ENCODE measurements at regions not wholly inside any gene's neighbourhood (a gene's known extent, or its start where the extent isn't known, plus 50 kb on each side); places are given as distances from the start of the nearest gene placed in this dataset.

- DNase-seq, result no peak
Observed at GRCh38 chr1:220356981-220357850, 85.0 kb upstream of the RAB3GAP2 start.

- no peak for DNase-seq
Observed at GRCh38 chr1:220353229-220354012, 81.2 kb upstream of the RAB3GAP2 start.

GRCh38 chr1:220348211-220348610 lies 76.0 kb upstream of the RAB3GAP2 start:
- DNase-seq, result no peak

- DNase-seq, result no peak
Observed at GRCh38 chr1:220347654-220348175, 75.5 kb upstream of the RAB3GAP2 start.

GRCh38 chr1:220344745-220345144 lies 72.5 kb upstream of the RAB3GAP2 start:
- DNase-seq, result no peak

GRCh38 chr1:220342853-220343252 lies 70.6 kb upstream of the RAB3GAP2 start:
- no peak for DNase-seq

GRCh38 chr1:220341126-220341525 lies 68.9 kb upstream of the RAB3GAP2 start:
- no peak for DNase-seq

- DNase-seq, result peak; percentile 5
Observed at GRCh38 chr1:220339581-220339980, 67.3 kb upstream of the RAB3GAP2 start.

- DNase-seq, result no peak
Observed at GRCh38 chr1:220338759-220339158, 66.5 kb upstream of the RAB3GAP2 start.

- no peak for DNase-seq
Observed at GRCh38 chr1:220336391-220337031, 64.3 kb upstream of the RAB3GAP2 start.

GRCh38 chr1:220335668-220336067 lies 63.4 kb upstream of the RAB3GAP2 start:
- no peak for DNase-seq

- DNase-seq, result no peak
Observed at GRCh38 chr1:220331318-220331717, 59.1 kb upstream of the RAB3GAP2 start.

- DNase-seq, result no peak
Observed at GRCh38 chr1:220330265-220330664, 58.0 kb upstream of the RAB3GAP2 start.

GRCh38 chr1:220327106-220327505 lies 54.9 kb upstream of the RAB3GAP2 start:
- no peak for DNase-seq

- DNase-seq, result no peak
Observed at GRCh38 chr1:220326578-220326977, 54.3 kb upstream of the RAB3GAP2 start.

GRCh38 chr1:220325306-220325995 lies 53.2 kb upstream of the RAB3GAP2 start:
- DNase-seq, result no peak

- no peak for DNase-seq
Observed at GRCh38 chr1:220323717-220324116, 51.5 kb upstream of the RAB3GAP2 start.

- DNase-seq, result no peak
Observed at GRCh38 chr1:220322570-220322969, 50.3 kb upstream of the RAB3GAP2 start.

Data from NCI-H1694 treated with DMSO at 0.1 percent for 48 hours (cell line).